Brain microvascular endothelial cell (primary cell): ENCODE measurements at regions not wholly inside any gene's neighbourhood (a gene's known extent, or its start where the extent isn't known, plus 50 kb on each side); places are given as distances from the start of the nearest gene placed in this dataset.
"Not testable (repeated sequence)": the region's sequence is repeated elsewhere in the genome, so short reads cannot be mapped to it uniquely, and the experiment has no call there.

Experiments used
- DNase-seq: peaks from one replicate; pipeline ENCODE4 v3.0.0-alpha.2; 2020
- H3K27ac ChIP-seq: fragments of 250-450 bp; sonication (Bioruptor Pico); 2 replicates; pipeline ENCODE4 v1.5.1; 2020; ENCODE audit warnings: mild to moderate bottlenecking, moderate library complexity
- H3K27me3 ChIP-seq: fragments of 250-450 bp; sonication (Bioruptor Pico); replicated peaks from 2 replicates; pipeline ENCODE4 v1.5.1; 2020; ENCODE audit warnings: mild to moderate bottlenecking
- H3K36me3 ChIP-seq: fragments of 250-450 bp; sonication (Bioruptor Pico); replicated peaks from 2 replicates; pipeline ENCODE4 v1.5.1; 2020; ENCODE audit warnings: mild to moderate bottlenecking
- H3K4me3 ChIP-seq: 2 replicates; pipeline ENCODE4 v1.5.1; 2011; ENCODE audit warnings: low read depth, mild to moderate bottlenecking, control low read depth, low read length, moderate library complexity
- CTCF ChIP-seq: IDR thresholded peaks from 2 replicates; pipeline ENCODE4 v1.5.1; 2011; ENCODE audit warnings: low read depth, mild to moderate bottlenecking, moderate library complexity, low read length, control low read depth, inconsistent platforms; ENCODE audit errors: missing control alignments
- in situ Hi-C: cut with HindIII; loops from 2 replicates; pipeline ENCODE4 v1.10.0; 2017; ENCODE audit warnings: low sequenced_read_pairs, low pct_ligation_motif_present

DNA sequence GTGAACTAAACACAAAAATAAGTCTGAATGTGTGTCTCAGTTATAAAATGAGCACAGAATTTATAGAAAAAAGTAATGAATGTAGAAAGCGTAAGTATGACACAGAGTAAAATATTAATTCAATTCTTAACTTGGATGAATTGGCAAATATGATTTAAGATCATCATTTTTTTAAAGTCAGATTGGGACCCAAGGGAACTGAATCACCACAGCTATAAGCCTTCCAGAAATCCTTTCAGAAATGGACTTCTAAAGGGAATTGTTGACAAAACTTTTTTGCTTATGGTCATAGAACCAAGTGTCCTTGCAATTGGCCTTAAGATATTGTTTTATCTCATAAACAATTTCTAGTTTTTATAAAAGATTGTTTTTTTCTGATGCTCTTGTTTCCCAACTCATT lies 495.1 kb upstream of the DAB2 start:
- in situ Hi-C loops, result no loop called here

DNA sequence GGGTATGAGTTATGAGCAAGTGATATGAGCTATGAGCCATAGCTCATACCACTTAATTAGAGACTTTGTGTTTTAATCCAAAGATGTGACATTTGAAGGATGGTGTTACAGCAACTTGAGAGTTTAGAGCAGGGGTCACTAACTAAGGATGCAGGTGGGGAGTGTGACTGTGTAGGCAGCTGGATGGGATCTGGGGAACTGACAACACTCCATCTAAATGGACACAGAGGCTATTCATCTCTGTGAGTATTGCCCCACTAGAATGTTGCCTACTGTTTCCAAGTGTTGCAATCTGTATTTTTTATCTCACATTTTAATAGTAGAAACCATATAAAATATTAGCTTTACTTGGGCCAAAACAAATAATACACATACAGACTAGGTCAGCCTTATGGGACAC lies 488.1 kb upstream of the DAB2 start:
- Histone ChIP-seq H3K36me3 (no peaks in the 10 kb centered on the region), H3K27ac (no peak overlapping the region), H3K27me3 (no peaks in the 10 kb centered on the region), H3K4me3 (no peak overlapping the region)
- TF ChIP-seq CTCF, result no peak
- DNase-seq, result no peak
- in situ Hi-C loops, result no loop called here

More for the DNA sequence above, 495.1 kb upstream of the DAB2 start:
- TF ChIP-seq CTCF, result no peak
- H3K27me3 ChIP-seq, result no peaks in the 10 kb centered on the region
- H3K27ac ChIP-seq, result no peak overlapping the region
- no peaks in the 10 kb centered on the region for H3K36me3 ChIP-seq
- no peak overlapping the region for H3K4me3 ChIP-seq
- no peak for DNase-seq

- DNase-seq, H3K27me3 ChIP-seq, H3K4me3 ChIP-seq, H3K27ac ChIP-seq, in situ Hi-C loops, H3K36me3 ChIP-seq: not testable (repeated sequence)
Measured at GRCh38 chr5:39907267-39907951, 482.6 kb upstream of the DAB2 start.

- DNase-seq, result peak; percentile 65
- Histone ChIP-seq H3K4me3 (no peak overlapping the region), H3K27ac (no peak overlapping the region), H3K27me3 (no peaks in the 10 kb centered on the region), H3K36me3 (no peaks in the 10 kb centered on the region)
- in situ Hi-C loops, result no loop called here
- no peak for TF ChIP-seq CTCF
Measured at GRCh38 chr5:39906146-39906545, 481.4 kb upstream of the DAB2 start.

DNA sequence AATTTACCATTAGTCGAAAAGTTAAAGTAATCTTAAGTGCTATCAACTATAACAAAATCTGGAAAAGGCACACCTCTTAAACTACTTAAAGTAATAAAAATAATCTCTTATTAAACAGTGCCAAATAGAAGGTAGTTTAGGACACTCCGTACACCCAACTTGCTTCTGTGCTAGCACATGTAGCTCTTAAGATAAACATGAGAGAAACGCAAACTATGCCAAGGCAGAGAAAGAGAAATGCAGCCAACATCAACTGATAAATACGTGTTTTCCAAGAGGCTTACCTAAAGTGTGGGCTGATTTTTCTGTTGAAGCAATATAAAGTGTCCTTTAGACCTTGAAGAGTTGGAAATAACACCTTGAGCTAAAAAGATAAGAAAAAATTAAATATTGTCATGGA lies 480.6 kb upstream of the DAB2 start:
- no peak for TF ChIP-seq CTCF
- no peak overlapping the region for H3K4me3 ChIP-seq
- no peak overlapping the region for H3K27ac ChIP-seq
- no peaks in the 10 kb centered on the region for H3K27me3 ChIP-seq
- no peaks in the 10 kb centered on the region for H3K36me3 ChIP-seq
- DNase-seq, result no peak
- in situ Hi-C loops, result no loop called here

- H3K4me3 ChIP-seq, result no peak overlapping the region
- H3K27me3 ChIP-seq, result no peaks in the 10 kb centered on the region
- H3K36me3 ChIP-seq, result no peaks in the 10 kb centered on the region
- no peak for DNase-seq
- TF ChIP-seq CTCF, result no peak
- H3K27ac ChIP-seq, result no peak overlapping the region
- in situ Hi-C loops, result no loop called here
Measured at GRCh38 chr5:39902626-39903025, 477.8 kb upstream of the DAB2 start.
